ENCODE measurements at regions not wholly inside any gene's neighbourhood (a gene's known extent, or its start where the extent isn't known, plus 50 kb on each side); places are given as distances from the start of the nearest gene placed in this dataset.
A peak's percentile ranks its signal among the peaks of the same experiment; 100 is the strongest.

- no peak for DNase-seq
Observed at GRCh38 chr6:132868057-132868456, 53.7 kb downstream of the RPS12 start.

- no peak for DNase-seq
Observed at GRCh38 chr6:132872923-132873322, 58.6 kb downstream of the RPS12 start.

- DNase-seq: no peak
Observed at GRCh38 chr6:132877003-132877402, 62.6 kb downstream of the RPS12 start.

- DNase-seq: no peak
Observed at GRCh38 chr6:132887204-132887603, 72.8 kb downstream of the RPS12 start.

GRCh38 chr6:132888701-132889100, 74.3 kb downstream of the RPS12 start:
- DNase-seq: no peak

- DNase-seq: peak; percentile 26
Observed at GRCh38 chr6:132892929-132893771, 78.8 kb downstream of the RPS12 start.

- DNase-seq: no peak
Observed at GRCh38 chr6:132893772-132894490, 79.6 kb downstream of the RPS12 start.

- DNase-seq: no peak
Observed at GRCh38 chr6:132898376-132898775, 84.0 kb downstream of the RPS12 start.

- DNase-seq: no peak
Observed at GRCh38 chr6:132900849-132901248, 86.5 kb downstream of the RPS12 start.

GRCh38 chr6:132902901-132903300, 88.5 kb downstream of the RPS12 start:
- no peak for DNase-seq

GRCh38 chr6:132907231-132907630, 92.9 kb downstream of the RPS12 start:
- no peak for DNase-seq

GRCh38 chr6:132907914-132908313, 93.5 kb downstream of the RPS12 start:
- DNase-seq: peak; percentile 66

- no peak for DNase-seq
Observed at GRCh38 chr6:132909742-132910141, 95.4 kb downstream of the RPS12 start.

- no peak for DNase-seq
Observed at GRCh38 chr6:132910759-132911158, 96.4 kb downstream of the RPS12 start.

- DNase-seq: peak; percentile 67
Observed at GRCh38 chr6:132919045-132919860, 104.9 kb downstream of the RPS12 start.

GRCh38 chr6:132927713-132928112, 113.3 kb downstream of the RPS12 start:
- DNase-seq: no peak

GRCh38 chr6:132929141-132929540, 114.8 kb downstream of the RPS12 start:
- DNase-seq: no peak

GRCh38 chr6:132931313-132931712, 116.9 kb downstream of the RPS12 start:
- DNase-seq: no peak

- DNase-seq: peak; percentile 82
Observed at GRCh38 chr6:132931936-132932514, 117.7 kb downstream of the RPS12 start.

- no peak for DNase-seq
Observed at GRCh38 chr6:132932588-132932987, 118.2 kb downstream of the RPS12 start.

- DNase-seq: no peak
Observed at GRCh38 chr6:132933090-132933489, 118.7 kb downstream of the RPS12 start.

GRCh38 chr6:132934496-132934895, 120.1 kb downstream of the RPS12 start:
- DNase-seq: no peak

GRCh38 chr6:132936646-132937045, 122.3 kb downstream of the RPS12 start:
- DNase-seq: no peak
